ENCODE measurements at regions not wholly inside any gene's neighbourhood (a gene's known extent, or its start where the extent isn't known, plus 50 kb on each side); places are given as distances from the start of the nearest gene placed in this dataset.
"Not testable (repeated sequence)": the region's sequence is repeated elsewhere in the genome, so short reads cannot be mapped to it uniquely, and the experiment has no call there.

- TF ChIP-seq EZH2 (IDR thresholded peaks at IDR 0.05; ENCODE audit: borderline replicate concordance, low read depth, low read length, severe bottlenecking) (no peak), CTCF (IDR thresholded peaks at IDR 0.05; ENCODE audit: borderline replicate concordance, extremely low read depth, low read length, poor library complexity, severe bottlenecking) (no peak)
- DNase-seq, result no peak
- no peak overlapping the region for H2AFZ ChIP-seq (ENCODE audit: low read depth, low read length)
- no peak overlapping the region for H3K4me2 ChIP-seq (ENCODE audit: insufficient read depth, low read length)
- no peaks in the 10 kb centered on the region for H3K79me2 ChIP-seq (ENCODE audit: insufficient read depth, low read length)
- no peaks in the 10 kb centered on the region for H3K4me1 ChIP-seq (ENCODE audit: insufficient read depth, low read length)
- ATAC-seq (ENCODE audit: insufficient read depth, low read depth), result no peak
- H3K9me3 ChIP-seq (ENCODE audit: insufficient read depth, low read length, severe bottlenecking), result no peaks in the 10 kb centered on the region
- H3K36me3 ChIP-seq (ENCODE audit: insufficient read depth, low read length), result no peaks in the 10 kb centered on the region
- no peak overlapping the region for H3K4me3 ChIP-seq (ENCODE audit: low read depth in 1 of 2, low read length in 2 of 2)
- H3K27ac ChIP-seq (ENCODE audit: low read length), result no peak overlapping the region
- no peak overlapping the region for H3K9ac ChIP-seq (ENCODE audit: low read depth, low read length)
- H3K27me3 ChIP-seq (ENCODE audit: insufficient read depth, low read length, poor library complexity), result no peaks in the 10 kb centered on the region
- H4K20me1 ChIP-seq (ENCODE audit: insufficient read depth, low read length), result no peaks in the 10 kb centered on the region
These were observed 236.1 kb downstream of the MEF2C start for GRCh38 chr5:88646866-88647265.

- Histone ChIP-seq H3K36me3 (ENCODE audit: insufficient read depth, low read length) (no peaks in the 10 kb centered on the region), H3K27me3 (ENCODE audit: insufficient read depth, low read length, poor library complexity) (no peaks in the 10 kb centered on the region), H3K9ac (ENCODE audit: low read depth, low read length) (no peak overlapping the region), H3K4me1 (ENCODE audit: insufficient read depth, low read length) (no peaks in the 10 kb centered on the region), H2AFZ (ENCODE audit: low read depth, low read length) (no peak overlapping the region), H3K79me2 (ENCODE audit: insufficient read depth, low read length) (no peaks in the 10 kb centered on the region), H3K27ac (ENCODE audit: low read length) (no peak overlapping the region), H3K9me3 (ENCODE audit: insufficient read depth, low read length, severe bottlenecking) (no peaks in the 10 kb centered on the region), H3K4me3 (ENCODE audit: low read depth in 1 of 2, low read length in 2 of 2) (no peak overlapping the region), H3K4me2 (ENCODE audit: insufficient read depth, low read length) (no peak overlapping the region), H4K20me1 (ENCODE audit: insufficient read depth, low read length) (no peaks in the 10 kb centered on the region)
- TF ChIP-seq CTCF (IDR thresholded peaks at IDR 0.05; ENCODE audit: borderline replicate concordance, extremely low read depth, low read length, poor library complexity, severe bottlenecking), result no peak
- no peak for TF ChIP-seq EZH2 (IDR thresholded peaks at IDR 0.05; ENCODE audit: borderline replicate concordance, low read depth, low read length, severe bottlenecking)
- ATAC-seq (ENCODE audit: insufficient read depth, low read depth) (no peak), DNase-seq (no peak)
These were observed 238.3 kb downstream of the MEF2C start for GRCh38 chr5:88644676-88645075.

- no peaks in the 10 kb centered on the region for H3K4me1 ChIP-seq (ENCODE audit: insufficient read depth, low read length)
- no peak overlapping the region for H3K9ac ChIP-seq (ENCODE audit: low read depth, low read length)
- H3K4me3 ChIP-seq (ENCODE audit: low read depth in 1 of 2, low read length in 2 of 2), result no peak overlapping the region
- ATAC-seq (ENCODE audit: insufficient read depth, low read depth), result no peak
- TF ChIP-seq EZH2 (IDR thresholded peaks at IDR 0.05; ENCODE audit: borderline replicate concordance, low read depth, low read length, severe bottlenecking) (no peak), CTCF (IDR thresholded peaks at IDR 0.05; ENCODE audit: borderline replicate concordance, extremely low read depth, low read length, poor library complexity, severe bottlenecking) (no peak)
- no peaks in the 10 kb centered on the region for H4K20me1 ChIP-seq (ENCODE audit: insufficient read depth, low read length)
- no peak overlapping the region for H2AFZ ChIP-seq (ENCODE audit: low read depth, low read length)
- H3K79me2 ChIP-seq (ENCODE audit: insufficient read depth, low read length), result no peaks in the 10 kb centered on the region
- no peak overlapping the region for H3K4me2 ChIP-seq (ENCODE audit: insufficient read depth, low read length)
- H3K36me3 ChIP-seq (ENCODE audit: insufficient read depth, low read length), result no peaks in the 10 kb centered on the region
- DNase-seq, result no peak
- no peaks in the 10 kb centered on the region for H3K9me3 ChIP-seq (ENCODE audit: insufficient read depth, low read length, severe bottlenecking)
- H3K27me3 ChIP-seq (ENCODE audit: insufficient read depth, low read length, poor library complexity), result no peaks in the 10 kb centered on the region
- H3K27ac ChIP-seq (ENCODE audit: low read length), result no peak overlapping the region
These were observed 239.7 kb downstream of the MEF2C start for GRCh38 chr5:88643315-88643714.

GRCh38 chr5:88634014-88634413 is 249.0 kb downstream of the MEF2C start:
- TF ChIP-seq EZH2 (IDR thresholded peaks at IDR 0.05; ENCODE audit: borderline replicate concordance, low read depth, low read length, severe bottlenecking), result no peak
- no peak for TF ChIP-seq CTCF (IDR thresholded peaks at IDR 0.05; ENCODE audit: borderline replicate concordance, extremely low read depth, low read length, poor library complexity, severe bottlenecking)
- H3K9ac ChIP-seq (ENCODE audit: low read depth, low read length), result no peak overlapping the region
- H4K20me1 ChIP-seq (ENCODE audit: insufficient read depth, low read length), result no peaks in the 10 kb centered on the region
- no peak for ATAC-seq (ENCODE audit: insufficient read depth, low read depth)
- H3K79me2 ChIP-seq (ENCODE audit: insufficient read depth, low read length), result no peaks in the 10 kb centered on the region
- no peaks in the 10 kb centered on the region for H3K27me3 ChIP-seq (ENCODE audit: insufficient read depth, low read length, poor library complexity)
- no peaks in the 10 kb centered on the region for H3K9me3 ChIP-seq (ENCODE audit: insufficient read depth, low read length, severe bottlenecking)
- no peak overlapping the region for H2AFZ ChIP-seq (ENCODE audit: low read depth, low read length)
- no peak for DNase-seq
- H3K4me1 ChIP-seq (ENCODE audit: insufficient read depth, low read length), result no peaks in the 10 kb centered on the region
- H3K27ac ChIP-seq (ENCODE audit: low read length), result no peak overlapping the region
- H3K36me3 ChIP-seq (ENCODE audit: insufficient read depth, low read length), result no peaks in the 10 kb centered on the region
- H3K4me2 ChIP-seq (ENCODE audit: insufficient read depth, low read length), result no peak overlapping the region
- no peak overlapping the region for H3K4me3 ChIP-seq (ENCODE audit: low read depth in 1 of 2, low read length in 2 of 2)

GRCh38 chr5:88622890-88623289 is 260.1 kb downstream of the MEF2C start:
- not testable (repeated sequence) for H3K4me3 ChIP-seq (ENCODE audit: low read depth in 1 of 2, low read length in 2 of 2); H3K27ac ChIP-seq (ENCODE audit: low read length); H3K9ac ChIP-seq (ENCODE audit: low read depth, low read length); H3K79me2 ChIP-seq (ENCODE audit: insufficient read depth, low read length); H3K4me1 ChIP-seq (ENCODE audit: insufficient read depth, low read length); H3K4me2 ChIP-seq (ENCODE audit: insufficient read depth, low read length); ATAC-seq (ENCODE audit: insufficient read depth, low read depth); H3K9me3 ChIP-seq (ENCODE audit: insufficient read depth, low read length, severe bottlenecking); DNase-seq; H2AFZ ChIP-seq (ENCODE audit: low read depth, low read length); H3K27me3 ChIP-seq (ENCODE audit: insufficient read depth, low read length, poor library complexity); H3K36me3 ChIP-seq (ENCODE audit: insufficient read depth, low read length); H4K20me1 ChIP-seq (ENCODE audit: insufficient read depth, low read length)

Measured in DND-41 (cell line).